ENCODE measurements at regions not wholly inside any gene's neighbourhood (a gene's known extent, or its start where the extent isn't known, plus 50 kb on each side); places are given as distances from the start of the nearest gene placed in this dataset.
"Not testable (repeated sequence)": the region's sequence is repeated elsewhere in the genome, so short reads cannot be mapped to it uniquely, and the experiment has no call there.

GRCh38 chr5:124550731-124551130 is 195.7 kb downstream of the ZNF608 start:
- no peak for DNase-seq (ENCODE audit: low spot score)

GRCh38 chr5:124549891-124550436 is 196.5 kb downstream of the ZNF608 start:
- DNase-seq (ENCODE audit: low spot score): no peak

- DNase-seq (ENCODE audit: low spot score): no peak
These were observed 199.8 kb downstream of the ZNF608 start for GRCh38 chr5:124546643-124547042.

- no peak for DNase-seq (ENCODE audit: low spot score)
These were observed 201.9 kb downstream of the ZNF608 start for GRCh38 chr5:124544366-124545055.

GRCh38 chr5:124538931-124539330 is 207.5 kb downstream of the ZNF608 start:
- no peak for DNase-seq (ENCODE audit: low spot score)

- no peak for DNase-seq (ENCODE audit: low spot score)
These were observed 208.2 kb downstream of the ZNF608 start for GRCh38 chr5:124538191-124538590.

- no peak for DNase-seq (ENCODE audit: low spot score)
These were observed 208.9 kb downstream of the ZNF608 start for GRCh38 chr5:124537522-124537921.

- DNase-seq (ENCODE audit: low spot score): no peak
These were observed 209.3 kb downstream of the ZNF608 start for GRCh38 chr5:124537107-124537506.

- no peak for DNase-seq (ENCODE audit: low spot score)
These were observed 210.1 kb downstream of the ZNF608 start for GRCh38 chr5:124536333-124536732.

- no peak for DNase-seq (ENCODE audit: low spot score)
These were observed 215.5 kb downstream of the ZNF608 start for GRCh38 chr5:124530916-124531315.

- DNase-seq (ENCODE audit: low spot score): no peak
These were observed 217.6 kb downstream of the ZNF608 start for GRCh38 chr5:124528838-124529237.

- no peak for DNase-seq (ENCODE audit: low spot score)
These were observed 219.0 kb downstream of the ZNF608 start for GRCh38 chr5:124527220-124527991.

- not testable (repeated sequence) for DNase-seq (ENCODE audit: low spot score)
These were observed 220.4 kb downstream of the ZNF608 start for GRCh38 chr5:124526079-124526478.

GRCh38 chr5:124524552-124525232 is 221.7 kb downstream of the ZNF608 start:
- DNase-seq (ENCODE audit: low spot score): no peak

GRCh38 chr5:124523897-124524296 is 222.5 kb downstream of the ZNF608 start:
- no peak for DNase-seq (ENCODE audit: low spot score)

GRCh38 chr5:124522992-124523391 is 223.4 kb downstream of the ZNF608 start:
- DNase-seq (ENCODE audit: low spot score): no peak

GRCh38 chr5:124521461-124522230 is 224.8 kb downstream of the ZNF608 start:
- DNase-seq (ENCODE audit: low spot score): no peak

GRCh38 chr5:124519396-124519795 is 227.0 kb downstream of the ZNF608 start:
- peak; percentile 95 for DNase-seq (ENCODE audit: low spot score)

- DNase-seq (ENCODE audit: low spot score): no peak
These were observed 229.9 kb downstream of the ZNF608 start for GRCh38 chr5:124516567-124516966.

- no peak for DNase-seq (ENCODE audit: low spot score)
These were observed 230.8 kb downstream of the ZNF608 start for GRCh38 chr5:124515497-124516245.

GRCh38 chr5:124514956-124515355 is 231.5 kb downstream of the ZNF608 start:
- DNase-seq (ENCODE audit: low spot score): no peak

Data from cerebellar cortex (tissue), 1 donor.